Parathyroid adenoma (tissue), 2 donors: ENCODE measurements at regions not wholly inside any gene's neighbourhood (a gene's known extent, or its start where the extent isn't known, plus 50 kb on each side); places are given as distances from the start of the nearest gene placed in this dataset.

ENCODE experiments used
- H2AFZ ChIP-seq: fragments of 300-600 bp; sonication (generic); one replicate; pipeline ENCODE4 v1.7.0; 2017; ENCODE audit warnings: antibody characterized with exemption, mild to moderate bottlenecking
- H3K27ac ChIP-seq: fragments of 300-600 bp; sonication (generic); one replicate; pipeline ENCODE4 v1.7.0; 2017
- H3K27me3 ChIP-seq: fragments of 300-600 bp; sonication (generic); one replicate; pipeline ENCODE4 v1.7.0; 2017; ENCODE audit warnings: low read length; ENCODE audit not compliant: control insufficient read depth, insufficient read depth
- H3K36me3 ChIP-seq: fragments of 300-600 bp; sonication (generic); one replicate; pipeline ENCODE4 v1.7.0; 2017; ENCODE audit warnings: low read length; ENCODE audit not compliant: control insufficient read depth, insufficient read depth
- H3K4me1 ChIP-seq: fragments of 300-600 bp; sonication (generic); one replicate; pipeline ENCODE4 v1.7.0; 2017; ENCODE audit warnings: control low read depth
- H3K4me2 ChIP-seq: fragments of 300-600 bp; sonication (generic); one replicate; pipeline ENCODE4 v1.7.0; 2017; ENCODE audit warnings: low read length
- H3K4me3 ChIP-seq: fragments of 300-600 bp; sonication (generic); one replicate; pipeline ENCODE4 v1.7.0; 2017; ENCODE audit warnings: low read depth, low read length
- H3K79me2 ChIP-seq: fragments of 300-600 bp; sonication (generic); one replicate; pipeline ENCODE4 v1.7.0; 2017; ENCODE audit warnings: control low read depth
- H3K9ac ChIP-seq: fragments of 300-600 bp; sonication (generic); one replicate; pipeline ENCODE4 v1.7.0; 2017; ENCODE audit warnings: mild to moderate bottlenecking
- H3K9me3 ChIP-seq: fragments of 300-600 bp; sonication (generic); one replicate; pipeline ENCODE4 v1.7.0; 2017; ENCODE audit warnings: low read length; ENCODE audit not compliant: control insufficient read depth
- TF ChIP-seq, protein P1 (sequence below): fragments of 300-600 bp; sonication (generic); IDR thresholded peaks from one replicate; pipeline ENCODE4 v1.7.0; 2017; ENCODE audit warnings: antibody characterized with exemption, mild to moderate bottlenecking
- donor health status: primary hyperparathyroidism.

DNA sequence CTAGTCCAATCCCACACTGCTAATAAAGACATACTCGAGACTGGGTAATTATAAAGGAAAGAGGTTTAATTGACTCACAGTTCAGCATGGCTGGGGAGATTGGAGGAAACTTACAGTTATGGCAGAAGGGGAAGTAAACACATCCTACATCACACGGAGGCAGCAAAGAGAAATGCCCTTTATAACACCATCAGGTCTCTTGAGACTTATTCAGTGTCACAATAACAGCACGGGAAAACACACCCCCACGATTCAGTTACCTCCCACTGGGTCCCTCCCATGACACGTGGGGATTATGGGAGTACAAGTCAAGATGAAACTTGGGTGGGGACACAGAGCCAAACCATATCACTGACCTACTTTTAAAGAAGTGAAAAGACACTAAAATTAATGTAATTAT, 1130.4 kb upstream of the SLC10A2 start:
- H3K27me3 ChIP-seq: no peaks in the 10 kb centered on the region
- TF ChIP-seq, protein P1, sequence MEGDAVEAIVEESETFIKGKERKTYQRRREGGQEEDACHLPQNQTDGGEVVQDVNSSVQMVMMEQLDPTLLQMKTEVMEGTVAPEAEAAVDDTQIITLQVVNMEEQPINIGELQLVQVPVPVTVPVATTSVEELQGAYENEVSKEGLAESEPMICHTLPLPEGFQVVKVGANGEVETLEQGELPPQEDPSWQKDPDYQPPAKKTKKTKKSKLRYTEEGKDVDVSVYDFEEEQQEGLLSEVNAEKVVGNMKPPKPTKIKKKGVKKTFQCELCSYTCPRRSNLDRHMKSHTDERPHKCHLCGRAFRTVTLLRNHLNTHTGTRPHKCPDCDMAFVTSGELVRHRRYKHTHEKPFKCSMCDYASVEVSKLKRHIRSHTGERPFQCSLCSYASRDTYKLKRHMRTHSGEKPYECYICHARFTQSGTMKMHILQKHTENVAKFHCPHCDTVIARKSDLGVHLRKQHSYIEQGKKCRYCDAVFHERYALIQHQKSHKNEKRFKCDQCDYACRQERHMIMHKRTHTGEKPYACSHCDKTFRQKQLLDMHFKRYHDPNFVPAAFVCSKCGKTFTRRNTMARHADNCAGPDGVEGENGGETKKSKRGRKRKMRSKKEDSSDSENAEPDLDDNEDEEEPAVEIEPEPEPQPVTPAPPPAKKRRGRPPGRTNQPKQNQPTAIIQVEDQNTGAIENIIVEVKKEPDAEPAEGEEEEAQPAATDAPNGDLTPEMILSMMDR: no peak
- no peak overlapping the region for H3K9ac ChIP-seq
- H3K27ac ChIP-seq: no peak overlapping the region
- H3K4me2 ChIP-seq: no peak overlapping the region
- H3K36me3 ChIP-seq: no peaks in the 10 kb centered on the region
- H3K4me1 ChIP-seq: no peaks in the 10 kb centered on the region
- no peaks in the 10 kb centered on the region for H3K79me2 ChIP-seq
- H3K4me3 ChIP-seq: no peak overlapping the region
- H3K9me3 ChIP-seq: no peaks in the 10 kb centered on the region
- no peak overlapping the region for H2AFZ ChIP-seq

DNA sequence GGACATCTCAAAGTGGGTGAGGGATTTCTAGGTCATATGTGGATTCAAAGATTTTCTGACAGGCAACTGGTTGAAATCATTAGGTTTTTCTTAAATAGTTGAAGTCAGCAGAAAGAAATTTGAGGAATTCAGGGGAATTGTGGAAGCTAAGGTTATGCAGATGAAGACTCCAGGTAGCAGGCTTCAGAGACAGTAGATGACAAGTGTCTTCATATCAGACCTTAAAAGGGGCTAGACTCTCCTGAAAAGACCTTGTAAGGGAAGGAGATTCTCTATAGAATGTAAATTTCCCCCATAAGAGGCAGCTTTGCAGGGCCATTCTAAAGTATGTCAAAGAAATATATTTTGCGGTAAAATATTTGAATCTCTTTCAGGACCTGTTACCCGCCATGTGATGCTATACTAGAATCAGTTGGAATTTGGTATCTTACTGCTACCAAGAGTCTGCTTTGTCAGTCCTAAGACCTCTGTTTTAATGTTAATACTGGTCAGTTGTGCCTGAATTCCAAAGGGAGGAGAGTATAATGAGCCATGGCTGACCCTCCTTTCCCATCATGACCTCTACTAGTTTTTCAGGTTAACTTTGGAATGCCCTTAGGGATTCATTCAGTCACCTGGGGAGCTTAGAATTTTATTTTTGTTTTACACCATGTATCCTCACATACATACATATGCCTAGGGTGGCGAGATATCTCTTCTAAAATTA, 1115.5 kb upstream of the SLC10A2 start:
- H3K27me3 ChIP-seq: no peaks in the 10 kb centered on the region
- no peak overlapping the region for H3K4me3 ChIP-seq
- H3K9me3 ChIP-seq: no peaks in the 10 kb centered on the region
- no peak overlapping the region for H3K4me2 ChIP-seq
- H3K79me2 ChIP-seq: no peaks in the 10 kb centered on the region
- no peaks in the 10 kb centered on the region for H3K4me1 ChIP-seq
- H3K27ac ChIP-seq: no peak overlapping the region
- H3K36me3 ChIP-seq: no peaks in the 10 kb centered on the region
- TF ChIP-seq, protein P1: no peak
- H3K9ac ChIP-seq: no peak overlapping the region
- H2AFZ ChIP-seq: no peak overlapping the region

DNA sequence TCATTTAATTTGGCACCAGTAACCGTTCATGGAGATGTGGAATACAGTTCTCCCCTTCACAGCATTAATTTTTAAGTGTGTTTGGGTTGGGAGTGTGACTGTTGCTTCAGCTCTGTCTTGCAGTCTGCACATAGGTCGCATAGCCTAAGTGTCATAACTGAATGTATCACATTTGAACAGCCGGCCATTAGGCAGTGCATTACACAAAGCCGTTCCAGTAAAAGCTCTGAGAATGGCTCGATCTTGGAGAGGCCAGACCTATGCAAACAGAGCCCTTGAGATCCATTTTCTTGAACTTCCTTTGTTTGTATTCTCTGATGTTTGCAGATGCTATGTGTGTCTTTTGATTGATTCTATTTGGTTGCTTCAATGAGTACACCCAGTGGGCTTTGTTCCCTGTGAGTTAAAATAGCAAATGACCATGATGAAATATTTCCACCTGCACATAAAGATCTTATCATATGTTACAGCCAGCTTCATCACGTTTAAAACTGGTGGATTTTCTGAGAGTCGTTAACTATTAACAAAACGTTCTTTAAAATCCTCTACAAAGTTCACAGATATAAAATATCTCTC, 1104.9 kb upstream of the SLC10A2 start:
- Histone ChIP-seq H3K4me2 (no peak overlapping the region), H3K4me1 (no peaks in the 10 kb centered on the region), H3K4me3 (no peak overlapping the region), H2AFZ (no peak overlapping the region), H3K9me3 (no peaks in the 10 kb centered on the region), H3K9ac (no peak overlapping the region), H3K27ac (no peak overlapping the region), H3K36me3 (no peaks in the 10 kb centered on the region), H3K79me2 (no peaks in the 10 kb centered on the region), H3K27me3 (no peaks in the 10 kb centered on the region)
- TF ChIP-seq, protein P1: no peak

DNA sequence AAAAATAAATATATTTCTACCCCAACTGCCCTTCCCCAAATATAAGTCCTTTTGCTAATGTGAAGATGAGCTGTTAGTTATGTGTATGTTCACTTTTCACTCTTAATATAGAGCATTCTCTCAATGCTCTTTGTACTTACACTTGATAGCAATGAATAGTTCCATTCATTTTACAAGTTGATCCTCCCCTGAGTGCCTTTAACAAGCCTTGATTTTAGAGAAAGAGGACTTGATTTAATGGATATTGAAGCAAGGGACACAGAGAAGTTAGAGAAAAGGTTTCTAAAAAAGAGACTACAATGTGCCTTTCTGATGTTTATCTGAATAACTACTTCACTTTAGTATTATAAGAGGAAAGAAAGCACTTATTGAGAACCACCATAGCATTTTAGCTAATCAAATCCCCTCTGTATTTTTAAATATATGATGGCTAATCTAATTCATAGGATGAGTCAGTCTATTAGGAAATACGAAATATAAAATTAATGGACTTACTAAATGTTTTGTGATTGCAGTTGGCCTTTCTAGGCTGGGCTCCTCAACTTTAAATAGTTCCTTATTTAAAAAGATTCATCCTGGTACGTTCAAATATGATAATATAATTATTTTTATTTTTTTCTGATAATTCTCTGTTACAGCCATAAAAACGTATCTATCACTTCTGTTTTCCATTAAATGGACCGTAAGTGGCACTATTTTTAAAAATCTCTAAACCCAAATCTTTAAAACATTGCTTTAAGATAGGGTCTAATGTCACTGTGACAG, 1097.8 kb upstream of the SLC10A2 start:
- Histone ChIP-seq H3K27me3 (no peaks in the 10 kb centered on the region), H3K36me3 (no peaks in the 10 kb centered on the region), H3K9me3 (no peaks in the 10 kb centered on the region), H3K27ac (no peak overlapping the region), H3K9ac (no peak overlapping the region), H3K79me2 (no peaks in the 10 kb centered on the region), H3K4me2 (no peak overlapping the region), H2AFZ (no peak overlapping the region), H3K4me3 (no peak overlapping the region), H3K4me1 (no peaks in the 10 kb centered on the region)
- TF ChIP-seq, protein P1: no peak
